HEK293T (cell line): ENCODE measurements at regions not wholly inside any gene's neighbourhood (a gene's known extent, or its start where the extent isn't known, plus 50 kb on each side); places are given as distances from the start of the nearest gene placed in this dataset.

Experiments
- SP1 ChIP-seq: fragments of 450-650 bp; IDR thresholded peaks from 2 replicates; pipeline ENCODE4 v1.6.1; 2017
- ZNF384 ChIP-seq: fragments of 450-650 bp; IDR thresholded peaks from 2 replicates; pipeline ENCODE4 v1.6.1; 2016

- no peak for TF ChIP-seq SP1
- no peak for TF ChIP-seq ZNF384
Measured at GRCh38 chr15:58261368-58261767, 123.2 kb downstream of the AQP9 start.
